ENCODE measurements at regions not wholly inside any gene's neighbourhood (a gene's known extent, or its start where the extent isn't known, plus 50 kb on each side); places are given as distances from the start of the nearest gene placed in this dataset.
"Not testable (repeated sequence)": the region's sequence is repeated elsewhere in the genome, so short reads cannot be mapped to it uniquely, and the experiment has no call there.

GRCh38 chr16:85240982-85241924 is 129.0 kb upstream of the CIBAR2 start:
- no peak overlapping the region for H3K4me3 ChIP-seq
- no peaks in the 10 kb centered on the region for H3K9me3 ChIP-seq
- no peak for TF ChIP-seq POLR2A (IDR thresholded peaks at IDR 0.05)
- TF ChIP-seq, protein P1, sequence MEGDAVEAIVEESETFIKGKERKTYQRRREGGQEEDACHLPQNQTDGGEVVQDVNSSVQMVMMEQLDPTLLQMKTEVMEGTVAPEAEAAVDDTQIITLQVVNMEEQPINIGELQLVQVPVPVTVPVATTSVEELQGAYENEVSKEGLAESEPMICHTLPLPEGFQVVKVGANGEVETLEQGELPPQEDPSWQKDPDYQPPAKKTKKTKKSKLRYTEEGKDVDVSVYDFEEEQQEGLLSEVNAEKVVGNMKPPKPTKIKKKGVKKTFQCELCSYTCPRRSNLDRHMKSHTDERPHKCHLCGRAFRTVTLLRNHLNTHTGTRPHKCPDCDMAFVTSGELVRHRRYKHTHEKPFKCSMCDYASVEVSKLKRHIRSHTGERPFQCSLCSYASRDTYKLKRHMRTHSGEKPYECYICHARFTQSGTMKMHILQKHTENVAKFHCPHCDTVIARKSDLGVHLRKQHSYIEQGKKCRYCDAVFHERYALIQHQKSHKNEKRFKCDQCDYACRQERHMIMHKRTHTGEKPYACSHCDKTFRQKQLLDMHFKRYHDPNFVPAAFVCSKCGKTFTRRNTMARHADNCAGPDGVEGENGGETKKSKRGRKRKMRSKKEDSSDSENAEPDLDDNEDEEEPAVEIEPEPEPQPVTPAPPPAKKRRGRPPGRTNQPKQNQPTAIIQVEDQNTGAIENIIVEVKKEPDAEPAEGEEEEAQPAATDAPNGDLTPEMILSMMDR (IDR thresholded peaks at IDR 0.05), result no peak
- no peak for TF ChIP-seq POLR2AphosphoS5 (IDR thresholded peaks at IDR 0.05)
- no peak for TF ChIP-seq EP300 (IDR thresholded peaks at IDR 0.05)
- H3K27ac ChIP-seq, result no peak overlapping the region
- DNase-seq (ENCODE audit: low spot score in 2 of 2), result no peak
- H3K36me3 ChIP-seq, result no peaks in the 10 kb centered on the region
- peaks cover 19% of the 10 kb centered on the region for H3K4me1 ChIP-seq
- H3K27me3 ChIP-seq, result peaks cover under 1% of the 10 kb centered on the region
- 85% methylated on average over 15 of the region's 18 CpGs for WGBS

GRCh38 chr16:85242140-85242539 is 129.9 kb upstream of the CIBAR2 start:
- H3K9me3 ChIP-seq, result no peaks in the 10 kb centered on the region
- H3K27me3 ChIP-seq, result no peaks in the 10 kb centered on the region
- WGBS, result 79% methylated on average over 10 of the region's 10 CpGs
- H3K27ac ChIP-seq, result no peak overlapping the region
- H3K4me1 ChIP-seq, result peaks cover 14% of the 10 kb centered on the region
- no peak for DNase-seq (ENCODE audit: low spot score in 2 of 2)
- no peaks in the 10 kb centered on the region for H3K36me3 ChIP-seq
- no peak overlapping the region for H3K4me3 ChIP-seq
- TF ChIP-seq POLR2A (IDR thresholded peaks at IDR 0.05) (no peak), EP300 (IDR thresholded peaks at IDR 0.05) (no peak), POLR2AphosphoS5 (IDR thresholded peaks at IDR 0.05) (no peak)
- TF ChIP-seq, protein P1 (IDR thresholded peaks at IDR 0.05), result no peak

- no peak for DNase-seq (ENCODE audit: low spot score in 2 of 2)
- TF ChIP-seq, protein P1 (IDR thresholded peaks at IDR 0.05), result no peak
- TF ChIP-seq POLR2A (IDR thresholded peaks at IDR 0.05), result no peak
- TF ChIP-seq EP300 (IDR thresholded peaks at IDR 0.05), result no peak
- TF ChIP-seq POLR2AphosphoS5 (IDR thresholded peaks at IDR 0.05), result no peak
- Histone ChIP-seq H3K27me3 (no peaks in the 10 kb centered on the region), H3K4me1 (peaks cover 9% of the 10 kb centered on the region), H3K27ac (no peak overlapping the region), H3K36me3 (no peaks in the 10 kb centered on the region), H3K4me3 (no peak overlapping the region), H3K9me3 (no peaks in the 10 kb centered on the region)
- WGBS, result 73% methylated on average over 12 of the region's 12 CpGs
These were observed 131.0 kb upstream of the CIBAR2 start for GRCh38 chr16:85243308-85243707.

GRCh38 chr16:85244452-85244851 is 132.2 kb upstream of the CIBAR2 start:
- 92% methylated on average over 8 of the region's 8 CpGs for WGBS
- not testable (repeated sequence) for H3K4me1 ChIP-seq

GRCh38 chr16:85245307-85246172 is 133.3 kb upstream of the CIBAR2 start:
- TF ChIP-seq POLR2AphosphoS5 (IDR thresholded peaks at IDR 0.05), result no peak
- TF ChIP-seq, protein P1 (IDR thresholded peaks at IDR 0.05), result peak; percentile 76 to 93
- Histone ChIP-seq H3K36me3 (no peaks in the 10 kb centered on the region), H3K9me3 (no peaks in the 10 kb centered on the region), H3K27me3 (no peaks in the 10 kb centered on the region), H3K27ac (no peak overlapping the region), H3K4me1 (peaks cover 6% of the 10 kb centered on the region), H3K4me3 (no peak overlapping the region)
- DNase-seq (ENCODE audit: low spot score in 2 of 2), result no peak
- WGBS, result 25% methylated on average over 23 of the region's 24 CpGs

More at GRCh38 chr16:85244452-85244851, 132.2 kb upstream of the CIBAR2 start:
- not testable (repeated sequence) for H3K4me3 ChIP-seq; H3K36me3 ChIP-seq; DNase-seq (ENCODE audit: low spot score in 2 of 2); H3K9me3 ChIP-seq; H3K27me3 ChIP-seq; H3K27ac ChIP-seq
